HepG2 (cell line): ENCODE measurements at regions not wholly inside any gene's neighbourhood (a gene's known extent, or its start where the extent isn't known, plus 50 kb on each side); places are given as distances from the start of the nearest gene placed in this dataset.

Experiments used
- HNRNPH1 ChIP-seq: fragments of 200-400 bp; formaldehyde crosslinking; optimal IDR thresholded peaks from 2 replicates; pipeline ENCODE3; 2017; ENCODE audit warnings: mild to moderate bottlenecking, low read depth, low read length
- NR3C1 ChIP-seq: sonication (generic); formaldehyde crosslinking; IDR thresholded peaks from 2 replicates; pipeline ENCODE4 v1.4.0; 2020; ENCODE audit warnings: missing genetic modification reagents

DNA sequence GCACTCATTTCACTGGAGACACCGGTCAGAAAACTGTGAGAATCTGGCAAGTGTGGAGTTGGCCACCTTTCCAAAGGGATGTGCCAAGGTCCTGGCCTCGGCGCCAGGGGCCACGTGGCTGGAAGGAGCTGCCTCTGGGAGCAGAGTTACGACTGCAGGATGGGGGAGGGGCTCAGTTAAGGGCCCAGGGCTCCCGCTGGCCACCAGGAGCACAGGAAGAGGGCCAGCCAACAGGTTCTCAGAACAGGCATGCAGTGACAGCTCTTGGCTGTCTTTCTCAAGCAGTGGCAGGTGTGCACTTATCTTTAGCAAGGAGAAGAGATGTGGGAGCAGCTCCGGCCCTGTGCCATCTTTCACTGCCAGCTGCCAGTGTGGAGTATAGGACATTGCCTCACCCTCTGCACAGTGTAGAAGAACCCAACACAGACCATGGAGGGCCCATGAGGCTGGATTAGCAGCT, 115.9 kb upstream of the RBPJ start:
- TF ChIP-seq HNRNPH1, result no peak
- TF ChIP-seq NR3C1 (CRISPR knock-in tag), result no peak
